A549 (cell line): ENCODE measurements at regions not wholly inside any gene's neighbourhood (a gene's known extent, or its start where the extent isn't known, plus 50 kb on each side); places are given as distances from the start of the nearest gene placed in this dataset.
"Not testable (repeated sequence)": the region's sequence is repeated elsewhere in the genome, so short reads cannot be mapped to it uniquely, and the experiment has no call there.

ENCODE experiments used
- ATAC-seq, 2 experiments: fragments of 200-7000 bp in 1 of 2; fragments of >200 bp in 1 of 2; cut with Nextera tagmentation in 1 of 2; cut with Tn5 transposase in 1 of 2; 3 replicates each; pipeline versions ENCODE4 v1.8.0 to v1.9.1; 2018 to 2020; ENCODE audit warnings: mild to moderate bottlenecking in 1 of 2, moderate library complexity in 1 of 2
- CTCF ChIA-PET: fragments of 300-600 bp; sonication (Branson Sonifier 250); formaldehyde crosslinking; extraction: SDS; loops from one replicate; lab custom pipeline; 2021; ENCODE audit warnings: antibody characterized with exemption, inconsistent platforms; lab: Yijun Ruan, JAX
- POLR2A ChIA-PET: fragments of 350-600 bp; formaldehyde crosslinking; extraction: SDS; loops from one replicate; lab custom pipeline; 2021; ENCODE audit warnings: antibody characterized with exemption, inconsistent platforms; lab: Yijun Ruan, JAX
- DNase-seq, 2 experiments: peaks; one replicate each; pipeline versions ENCODE4 v3.0.0 to v3.0.0-alpha.2; 2011 to 2016; ENCODE audit warnings: low read depth in 1 of 2, low spot score in 1 of 2
- FAIRE-seq: peaks from 2 replicates; lab custom pipeline; 2011; peaks lifted over from hg19 to GRCh38; lab: Jason Lieb, UNC
- H3K27ac ChIP-seq, 2 experiments: fragments of >200 bp; sonication (Bioruptor Twin); formaldehyde crosslinking; 3 replicates each; pipeline ENCODE4 v1.5.1; 2016 to 2017
- H3K4me1 ChIP-seq: fragments of >200 bp; sonication (Bioruptor Twin); formaldehyde crosslinking; 3 replicates; pipeline ENCODE4 v1.6.1; 2016
- H3K4me2 ChIP-seq: fragments of >200 bp; sonication (Bioruptor Twin); formaldehyde crosslinking; 3 replicates; pipeline ENCODE4 v1.6.1; 2016
- H3K4me3 ChIP-seq: fragments of >200 bp; sonication (Bioruptor Twin); formaldehyde crosslinking; 3 replicates; pipeline ENCODE4 v1.5.1; 2016
- H3K9me3 ChIP-seq: fragments of >200 bp; sonication (Bioruptor Twin); formaldehyde crosslinking; 3 replicates; pipeline ENCODE4 v1.6.1; 2016
- ATOH8 ChIP-seq: fragments of 250-450 bp; sonication (Bioruptor Pico); IDR thresholded peaks from 2 replicates; pipeline ENCODE4 v1.5.0; 2020; ENCODE audit warnings: low read depth, mild to moderate bottlenecking, moderate library complexity
- BCL3 ChIP-seq: fragments of >200 bp; sonication (Bioruptor Twin); formaldehyde crosslinking; IDR thresholded peaks from 3 replicates; pipeline ENCODE4 v1.6.1; 2016
- BHLHE40 ChIP-seq: IDR thresholded peaks from 2 replicates; pipeline ENCODE4 v1.6.1; 2012; ENCODE audit warnings: low read depth, low read length, inconsistent platforms
- CHD2 ChIP-seq: fragments of 150-350 bp; IDR thresholded peaks from 2 replicates; pipeline ENCODE4 v1.6.1; 2014; ENCODE audit warnings: low read length; ENCODE audit not compliant: partially characterized antibody
- EP300 ChIP-seq, 2 experiments: fragments of >200 bp; sonication (Bioruptor Twin); formaldehyde crosslinking; IDR thresholded peaks; 2 replicates in 1 of 2; 3 replicates in 1 of 2; pipeline ENCODE4 v1.6.1; 2016 to 2017
- FOSB ChIP-seq: fragments of 250-450 bp; sonication (Bioruptor Pico); IDR thresholded peaks from 2 replicates; pipeline ENCODE4 v1.5.0; 2020; ENCODE audit warnings: mild to moderate bottlenecking, moderate library complexity
- FOXS1 ChIP-seq: fragments of 250-450 bp; sonication (Bioruptor Pico); IDR thresholded peaks from 2 replicates; pipeline ENCODE4 v1.5.0; 2020; ENCODE audit warnings: mild to moderate bottlenecking, moderate library complexity
- GATA3 ChIP-seq: IDR thresholded peaks from 2 replicates; pipeline ENCODE4 v1.6.1; 2012; ENCODE audit warnings: borderline replicate concordance
- JUNB ChIP-seq: fragments of >200 bp; sonication (Bioruptor Twin); formaldehyde crosslinking; IDR thresholded peaks from 2 replicates; pipeline ENCODE4 v1.6.1; 2016
- MAFK ChIP-seq: fragments of 450-650 bp; IDR thresholded peaks from 2 replicates; pipeline ENCODE4 v1.6.1; 2014; ENCODE audit not compliant: partially characterized antibody
- NPAS2 ChIP-seq: fragments of 250-450 bp; sonication (Bioruptor Pico); IDR thresholded peaks from 2 replicates; pipeline ENCODE4 v1.8.0; 2022; ENCODE audit warnings: mild to moderate bottlenecking, moderate library complexity, borderline replicate concordance
- POLR2A ChIP-seq: IDR thresholded peaks from 2 replicates; pipeline ENCODE4 v1.6.1; 2012; ENCODE audit warnings: mild to moderate bottlenecking, low read length
- RAD21 ChIP-seq, 2 experiments: fragments of >200 bp in 1 of 2; sonication (Bioruptor Twin) in 1 of 2; formaldehyde crosslinking in 1 of 2; IDR thresholded peaks in 1 of 2; conservative IDR thresholded peaks in 1 of 2; 2 replicates in 1 of 2; 3 replicates in 1 of 2; pipeline ENCODE4 v1.6.1; 2012 to 2018; ENCODE audit warnings: inconsistent platforms in 1 of 2
- RCOR1 ChIP-seq: fragments of 150-350 bp; IDR thresholded peaks from 2 replicates; pipeline ENCODE4 v1.6.1; 2014; ENCODE audit warnings: antibody characterized with exemption, low read length, low read depth
- SMC3 ChIP-seq: fragments of >200 bp; sonication (Bioruptor Twin); formaldehyde crosslinking; IDR thresholded peaks from 3 replicates; pipeline ENCODE4 v1.6.1; 2018; ENCODE audit warnings: inconsistent platforms
- ZFP36 ChIP-seq: fragments of 450-650 bp; IDR thresholded peaks from 2 replicates; pipeline ENCODE4 v1.6.1; 2014; ENCODE audit warnings: borderline replicate concordance; ENCODE audit not compliant: partially characterized antibody
- ZNF302 ChIP-seq: fragments of 250-450 bp; sonication (Bioruptor Pico); IDR thresholded peaks from 2 replicates; pipeline ENCODE4 v1.9.0; 2021; ENCODE audit warnings: inconsistent platforms, mild to moderate bottlenecking, moderate library complexity
- WGBS: methylation state at CpG from one replicate; pipeline ENCODE4 v1.1.6; 2017; ENCODE audit errors: missing lambda C conversion rate; 5-methylcytosine and 5-hydroxymethylcytosine counted together

- Histone ChIP-seq H3K4me2 (no peak overlapping the region), H3K27ac (no peak overlapping the region), H3K9me3 (no peaks in the 10 kb centered on the region), H3K4me1 (no peaks in the 10 kb centered on the region), H3K4me3 (no peak overlapping the region)
- ATAC-seq, result peak in 1 of 2 experiments; percentile 53; a peak in 2 of 6 replicates
- CTCF ChIA-PET, result interaction anchor here (0.6 to 1.7 kb wide), 3 partner anchors 15 to 193 kb away, joined by 3 read pairs; no protein-coding TSS in a partner anchor
- POLR2A ChIA-PET, result no interaction called here
- FAIRE-seq, result no peak
- DNase-seq, result peak in 1 of 2 experiments; percentile 51
- TF ChIP-seq RAD21 (conservative IDR thresholded peaks at IDR 0.05 in 1 of 2, IDR thresholded peaks at IDR 0.05 in 1 of 2) (peak in 1 of 2 experiments; percentile 27; a peak in 1 of 5 replicates), FOSB (CRISPR knock-in tag) (no peak), GATA3 (no peak), BHLHE40 (no peak), SMC3 (0 out of 3 replicates have a peak, but pooled peaks have one; percentile 5), RCOR1 (no peak)
- WGBS, result 41% methylated on average over 8 of the region's 8 CpGs
These were observed 121.0 kb downstream of the COPRS start for GRCh38 chr17:31738067-31738466.

GRCh38 chr17:31736855-31737625 is 122.0 kb downstream of the COPRS start:
- no peak for DNase-seq
- POLR2A ChIA-PET, result no interaction called here
- TF ChIP-seq ZNF302 (no peak), FOXS1 (CRISPR knock-in tag) (no peak), POLR2A (no peak)
- ATAC-seq, result no peak
- peak; percentile 13 for FAIRE-seq
- Histone ChIP-seq H3K4me2 (no peak overlapping the region), H3K27ac (no peak overlapping the region), H3K4me3 (no peak overlapping the region), H3K9me3 (no peaks in the 10 kb centered on the region), H3K4me1 (no peaks in the 10 kb centered on the region)
- WGBS, result 63% methylated on average over 5 of the region's 5 CpGs
- CTCF ChIA-PET, result interaction anchor here (0.6 to 0.7 kb wide), 2 partner anchors 192 to 768 kb away, joined by 3 to 4 read pairs; no protein-coding TSS in a partner anchor

GRCh38 chr17:31733326-31733725 is 125.7 kb downstream of the COPRS start:
- no peak for TF ChIP-seq CHD2
- no peak for TF ChIP-seq BCL3
- no peak for TF ChIP-seq ZFP36
- TF ChIP-seq ATOH8 (CRISPR knock-in tag), result no peak
- TF ChIP-seq JUNB, result no peak
- no peak for TF ChIP-seq EP300 (IDR thresholded peaks at IDR 0.05)
- TF ChIP-seq SMC3, result no peak
- no peak for TF ChIP-seq NPAS2 (CRISPR knock-in tag)
- WGBS, result 76% methylated on average over 7 of the region's 7 CpGs
- FAIRE-seq, result no peak
- no peak overlapping the region for H3K4me2 ChIP-seq
- no peak overlapping the region for H3K4me3 ChIP-seq
- no peaks in the 10 kb centered on the region for H3K9me3 ChIP-seq
- DNase-seq, result no peak
- POLR2A ChIA-PET, result no interaction called here
- CTCF ChIA-PET, result no interaction called here
- peak in 1 of 2 experiments; percentile 63; a peak in 3 of 6 replicates for ATAC-seq
- H3K27ac ChIP-seq, result no peak overlapping the region
- no peaks in the 10 kb centered on the region for H3K4me1 ChIP-seq

GRCh38 chr17:31731585-31732154 is 127.4 kb downstream of the COPRS start:
- TF ChIP-seq MAFK, result peak; percentile 84
- H3K4me1 ChIP-seq, H3K27ac ChIP-seq, DNase-seq, H3K9me3 ChIP-seq, FAIRE-seq, H3K4me2 ChIP-seq, H3K4me3 ChIP-seq, ATAC-seq, POLR2A ChIA-PET: not testable (repeated sequence)
- CTCF ChIA-PET, result interaction anchor here (2.1 kb wide), 1 partner anchor 111 kb away, joined by 5 read pairs; no protein-coding TSS in a partner anchor
- 78% methylated on average over 5 of the region's 5 CpGs for WGBS
